Endothelial cell (in vitro differentiated cells): ENCODE measurements at regions not wholly inside any gene's neighbourhood (a gene's known extent, or its start where the extent isn't known, plus 50 kb on each side); places are given as distances from the start of the nearest gene placed in this dataset.
"Not testable (repeated sequence)": the region's sequence is repeated elsewhere in the genome, so short reads cannot be mapped to it uniquely, and the experiment has no call there.

ENCODE experiments used
- DNase-seq: peaks from one replicate; pipeline ENCODE4 v3.0.0; 2021; ENCODE audit warnings: low spot score
- H3K27ac Mint-ChIP-seq: one replicate; pipeline ENCODE4 v1.8.0; 2021; ENCODE audit warnings: mixed read lengths, inconsistent platforms; ENCODE audit not compliant: unreplicated experiment
- H3K27me3 Mint-ChIP-seq: one replicate; pipeline ENCODE4 v1.8.0; 2021; ENCODE audit warnings: mild to moderate bottlenecking, moderate library complexity, mixed read lengths, inconsistent platforms; ENCODE audit not compliant: unreplicated experiment
- H3K36me3 Mint-ChIP-seq: one replicate; pipeline ENCODE4 v1.8.0; 2021; ENCODE audit warnings: mild to moderate bottlenecking, low read depth, mixed read lengths, inconsistent platforms; ENCODE audit not compliant: unreplicated experiment
- H3K4me1 Mint-ChIP-seq: one replicate; pipeline ENCODE4 v1.8.0; 2021; ENCODE audit warnings: mild to moderate bottlenecking, mixed read lengths, inconsistent platforms; ENCODE audit not compliant: unreplicated experiment
- H3K4me3 Mint-ChIP-seq: one replicate; pipeline ENCODE4 v1.8.0; 2021; ENCODE audit warnings: mild to moderate bottlenecking, mixed read lengths, inconsistent platforms; ENCODE audit not compliant: unreplicated experiment
- H3K9me3 Mint-ChIP-seq: one replicate; pipeline ENCODE4 v1.8.0; 2021; ENCODE audit warnings: mixed read lengths, inconsistent platforms; ENCODE audit not compliant: unreplicated experiment
- CTCF ChIP-seq: fragments of 200-600 bp; sonication (generic); IDR thresholded peaks from one replicate; pipeline ENCODE4 v1.5.0; 2021; ENCODE audit warnings: antibody characterized with exemption; ENCODE audit not compliant: unreplicated experiment

GRCh38 chr12:58703866-58704265 lies 216.4 kb downstream of the LRIG3 start:
- no peaks in the 10 kb centered on the region for H3K4me1 Mint-ChIP-seq
- DNase-seq: no peak
- no peak for TF ChIP-seq CTCF
- no peak overlapping the region for H3K4me3 Mint-ChIP-seq
- no peaks in the 10 kb centered on the region for H3K36me3 Mint-ChIP-seq
- H3K27ac Mint-ChIP-seq: no peak overlapping the region
- no peaks in the 10 kb centered on the region for H3K27me3 Mint-ChIP-seq
- no peaks in the 10 kb centered on the region for H3K9me3 Mint-ChIP-seq

GRCh38 chr12:58704770-58705169 lies 215.5 kb downstream of the LRIG3 start:
- not testable (repeated sequence) for H3K27me3 Mint-ChIP-seq, H3K4me1 Mint-ChIP-seq, DNase-seq, H3K9me3 Mint-ChIP-seq, H3K27ac Mint-ChIP-seq, H3K4me3 Mint-ChIP-seq, H3K36me3 Mint-ChIP-seq

GRCh38 chr12:58710901-58711300 lies 209.4 kb downstream of the LRIG3 start:
- TF ChIP-seq CTCF: no peak
- Mint-ChIP-seq H3K9me3 (peaks cover 4% of the 10 kb centered on the region), H3K27me3 (no peaks in the 10 kb centered on the region), H3K4me1 (no peaks in the 10 kb centered on the region), H3K4me3 (no peak overlapping the region), H3K27ac (no peak overlapping the region), H3K36me3 (no peaks in the 10 kb centered on the region)
- DNase-seq: no peak

- peaks cover 4% of the 10 kb centered on the region for H3K9me3 Mint-ChIP-seq
- no peaks in the 10 kb centered on the region for H3K4me1 Mint-ChIP-seq
- no peaks in the 10 kb centered on the region for H3K27me3 Mint-ChIP-seq
- no peak overlapping the region for H3K27ac Mint-ChIP-seq
- no peak for DNase-seq
- H3K4me3 Mint-ChIP-seq: no peak overlapping the region
- no peaks in the 10 kb centered on the region for H3K36me3 Mint-ChIP-seq
- TF ChIP-seq CTCF: no peak
These were observed 208.3 kb downstream of the LRIG3 start for GRCh38 chr12:58711974-58712373.

- TF ChIP-seq CTCF: no peak
- Mint-ChIP-seq H3K27ac (no peak overlapping the region), H3K4me1 (no peaks in the 10 kb centered on the region), H3K27me3 (no peaks in the 10 kb centered on the region), H3K4me3 (no peak overlapping the region), H3K36me3 (no peaks in the 10 kb centered on the region), H3K9me3 (peaks cover 4% of the 10 kb centered on the region)
- DNase-seq: no peak
These were observed 207.3 kb downstream of the LRIG3 start for GRCh38 chr12:58712976-58713375.

GRCh38 chr12:58719161-58719560 lies 201.1 kb downstream of the LRIG3 start:
- Mint-ChIP-seq H3K9me3 (no peaks in the 10 kb centered on the region), H3K36me3 (no peaks in the 10 kb centered on the region), H3K27me3 (no peaks in the 10 kb centered on the region), H3K4me3 (no peak overlapping the region), H3K4me1 (no peaks in the 10 kb centered on the region), H3K27ac (no peak overlapping the region)
- TF ChIP-seq CTCF: no peak
- no peak for DNase-seq
